SK-N-SH (cell line): ENCODE measurements at regions not wholly inside any gene's neighbourhood (a gene's known extent, or its start where the extent isn't known, plus 50 kb on each side); places are given as distances from the start of the nearest gene placed in this dataset.

Source experiments
- CTCF ChIA-PET: fragments of 300-600, 350-600 bp; formaldehyde crosslinking; extraction: SDS; loops from one replicate; lab custom pipeline; 2021; lab: Yijun Ruan, JAX
- POLR2A ChIA-PET: fragments of 350-600 bp; sonication (Branson Sonifier 250); formaldehyde crosslinking; extraction: SDS; loops from one replicate; lab custom pipeline; 2020; ENCODE audit warnings: antibody characterized with exemption, inconsistent platforms; lab: Yijun Ruan, JAX
- DNase-seq: peaks from one replicate; pipeline ENCODE4 v3.0.0; 2012
- H2AFZ ChIP-seq: fragments of 200-600 bp; sonication (generic); 2 replicates; pipeline ENCODE4 v1.8.1; 2016; ENCODE audit warnings: antibody characterized with exemption, mild to moderate bottlenecking, low read depth
- H3F3A ChIP-seq: fragments of 200-600 bp; sonication (generic); replicated peaks from 2 replicates; pipeline ENCODE3; 2016; ENCODE audit warnings: antibody characterized with exemption, mild to moderate bottlenecking; ENCODE audit not compliant: insufficient read depth
- H3K27ac ChIP-seq, 2 experiments: fragments of 200-500 bp in 1 of 2; fragments of 200-600 bp in 1 of 2; sonication (Bioruptor generic) in 1 of 2; sonication (generic), shearing (Covaris generic) in 1 of 2; 2 replicates each; pipeline versions ENCODE4 v1.5.1 to v1.6.1; 2014 to 2016; ENCODE audit warnings: low read depth in 2 of 2, inconsistent platforms in 1 of 2, low read length in 1 of 2, mild to moderate bottlenecking in 1 of 2, mixed read lengths in 1 of 2
- H3K27me3 ChIP-seq: fragments of 200-600 bp; sonication (generic), shearing (Covaris generic); 2 replicates; pipeline ENCODE4 v1.6.1; 2016; ENCODE audit warnings: mixed run types; ENCODE audit not compliant: insufficient read depth
- H3K36me3 ChIP-seq, 2 experiments: fragments of 200-500 bp in 1 of 2; fragments of 200-600 bp in 1 of 2; sonication (Bioruptor generic) in 1 of 2; sonication (generic) in 1 of 2; replicated peaks in 1 of 2; 2 replicates each; pipeline versions ENCODE3 to v1.5.1; 2014 to 2016; ENCODE audit warnings: low read length in 1 of 2, mild to moderate bottlenecking in 1 of 2; ENCODE audit not compliant: insufficient read depth in 2 of 2, control insufficient read depth in 1 of 2
- H3K4me1 ChIP-seq, 2 experiments: fragments of 200-500 bp in 1 of 2; fragments of 200-600 bp in 1 of 2; sonication (Bioruptor generic) in 1 of 2; sonication (generic), shearing (Covaris generic) in 1 of 2; 2 replicates each; pipeline versions ENCODE4 v1.5.1 to v1.6.1; 2014 to 2016; ENCODE audit warnings: low read depth in 1 of 2, low read length in 1 of 2, mixed run types in 1 of 2; ENCODE audit not compliant: insufficient read depth in 2 of 2, control insufficient read depth in 1 of 2
- H3K4me2 ChIP-seq: fragments of 200-600 bp; sonication (generic), shearing (Covaris generic); 2 replicates; pipeline ENCODE4 v1.6.1; 2017; ENCODE audit warnings: mixed run types
- H3K4me3 ChIP-seq, 2 experiments: fragments of 200-500 bp in 1 of 2; fragments of 200-600 bp in 1 of 2; sonication (Bioruptor generic) in 1 of 2; sonication (generic), shearing (Covaris generic) in 1 of 2; 2 replicates each; pipeline versions ENCODE4 v1.5.1 to v1.8.1; 2014 to 2016; ENCODE audit warnings: low read depth in 2 of 2, inconsistent platforms in 1 of 2, low read length in 1 of 2, mild to moderate bottlenecking in 1 of 2, mixed read lengths in 1 of 2, moderate library complexity in 1 of 2
- H3K79me2 ChIP-seq: fragments of 200-600 bp; sonication (generic); 2 replicates; pipeline ENCODE4 v1.8.1; 2017; ENCODE audit warnings: mild to moderate bottlenecking; ENCODE audit not compliant: insufficient read depth
- H3K9ac ChIP-seq: fragments of 200-600 bp; sonication (generic); 2 replicates; pipeline ENCODE4 v1.6.1; 2017; ENCODE audit warnings: mixed run types
- H3K9me2 ChIP-seq: fragments of 200-600 bp; sonication (generic); 2 replicates; pipeline ENCODE4 v1.6.1; 2017; ENCODE audit warnings: mixed run types
- H3K9me3 ChIP-seq: fragments of 200-600 bp; sonication (generic); 2 replicates; pipeline ENCODE4 v1.6.1; 2017; ENCODE audit warnings: mixed run types, mild to moderate bottlenecking, moderate library complexity
- H4K20me1 ChIP-seq: fragments of 200-600 bp; sonication (generic); 2 replicates; pipeline ENCODE4 v1.6.1; 2017; ENCODE audit warnings: mild to moderate bottlenecking, mixed run types; ENCODE audit not compliant: insufficient read depth
- CHD2 ChIP-seq: fragments of 150-350 bp; IDR thresholded peaks from 2 replicates; pipeline ENCODE4 v1.6.1; 2018; ENCODE audit warnings: low read length; ENCODE audit not compliant: partially characterized antibody
- CTCF ChIP-seq: fragments of 200-600 bp; sonication (generic); IDR thresholded peaks from 2 replicates; pipeline ENCODE4 v1.6.1; 2017; ENCODE audit warnings: antibody characterized with exemption, mild to moderate bottlenecking, moderate library complexity
- ELF1 ChIP-seq: IDR thresholded peaks from 2 replicates; pipeline ENCODE4 v1.4.0; 2012
- EP300 ChIP-seq, 2 experiments: IDR thresholded peaks; 2 replicates each; pipeline versions ENCODE4 v1.4.0 to v1.6.1; 2012; ENCODE audit warnings: borderline replicate concordance in 1 of 2, low read depth in 1 of 2, low read length in 1 of 2
- EZH2phosphoT487 ChIP-seq: fragments of 200-600 bp; sonication (generic); IDR thresholded peaks from 2 replicates; pipeline ENCODE4 v1.6.1; 2017; ENCODE audit warnings: low read depth, mixed run types, mild to moderate bottlenecking, antibody characterized with exemption, moderate library complexity, borderline replicate concordance
- FOSL2 ChIP-seq: IDR thresholded peaks from 2 replicates; pipeline ENCODE4 v1.4.0; 2012; ENCODE audit warnings: low read depth, mild to moderate bottlenecking, moderate library complexity, borderline replicate concordance
- FOXJ3 ChIP-seq: sonication (generic); formaldehyde crosslinking; IDR thresholded peaks from 2 replicates; pipeline ENCODE4 v1.5.1; 2020; ENCODE audit warnings: mild to moderate bottlenecking, missing genetic modification reagents
- IRF3 ChIP-seq: fragments of 150-350 bp; IDR thresholded peaks from 2 replicates; pipeline ENCODE4 v1.6.1; 2016; ENCODE audit warnings: mild to moderate bottlenecking, low read depth, low read length
- JUND ChIP-seq: IDR thresholded peaks from 2 replicates; pipeline ENCODE4 v1.4.0; 2012
- MEF2A ChIP-seq: IDR thresholded peaks from 2 replicates; pipeline ENCODE4 v1.4.0; 2012; ENCODE audit warnings: low read depth, borderline replicate concordance
- MXI1 ChIP-seq: IDR thresholded peaks from 2 replicates; pipeline ENCODE4 v1.6.1; 2012; ENCODE audit warnings: mild to moderate bottlenecking, low read depth, low read length, improper control_type of control experiment
- NFIC ChIP-seq: IDR thresholded peaks from 2 replicates; pipeline ENCODE4 v1.4.0; 2012; ENCODE audit warnings: borderline replicate concordance
- NRF1 ChIP-seq: IDR thresholded peaks from 2 replicates; pipeline ENCODE4 v1.6.1; 2012; ENCODE audit warnings: low read depth, mild to moderate bottlenecking, low read length
- POLR2AphosphoS5 ChIP-seq: IDR thresholded peaks from 2 replicates; pipeline ENCODE4 v1.6.1; 2012; ENCODE audit warnings: low read depth, low read length
- RCOR1 ChIP-seq: fragments of 150-350 bp; IDR thresholded peaks from 2 replicates; pipeline ENCODE4 v1.6.1; 2017; ENCODE audit warnings: antibody characterized with exemption, low read length
- REST ChIP-seq: IDR thresholded peaks from 2 replicates; pipeline ENCODE4 v1.6.1; 2012; ENCODE audit warnings: mild to moderate bottlenecking, low read depth, low read length, moderate library complexity
- RFX5 ChIP-seq: IDR thresholded peaks from 2 replicates; pipeline ENCODE4 v1.6.1; 2012; ENCODE audit warnings: mild to moderate bottlenecking, improper control_type of control experiment, low read length
- RXRA ChIP-seq: IDR thresholded peaks from 2 replicates; pipeline ENCODE4 v1.4.0; 2012; ENCODE audit warnings: low read depth, mild to moderate bottlenecking, borderline replicate concordance
- SIN3A ChIP-seq: IDR thresholded peaks from 2 replicates; pipeline ENCODE4 v1.6.1; 2012; ENCODE audit warnings: low read depth, mild to moderate bottlenecking, low read length, moderate library complexity, borderline replicate concordance
- SMC3 ChIP-seq: IDR thresholded peaks from 2 replicates; pipeline ENCODE4 v1.6.1; 2012; ENCODE audit warnings: low read depth, low read length, improper control_type of control experiment
- TAF1 ChIP-seq: IDR thresholded peaks from 2 replicates; pipeline ENCODE4 v1.6.1; 2012; ENCODE audit warnings: low read depth, mild to moderate bottlenecking, low read length, moderate library complexity, borderline replicate concordance
- USF1 ChIP-seq: IDR thresholded peaks from 2 replicates; pipeline ENCODE4 v1.4.0; 2012; ENCODE audit warnings: low read depth, borderline replicate concordance
- YY1 ChIP-seq: IDR thresholded peaks from 2 replicates; pipeline ENCODE4 v1.4.0; 2012; ENCODE audit warnings: low read depth, mild to moderate bottlenecking
- ZBTB33 ChIP-seq: IDR thresholded peaks from 2 replicates; pipeline ENCODE4 v1.4.0; 2012; ENCODE audit warnings: low read depth, borderline replicate concordance
- WGBS: methylation state at CpG from one replicate; pipeline ENCODE4 v1.1.6; 2017; ENCODE audit warnings: low lambda C conversion rate; 5-methylcytosine and 5-hydroxymethylcytosine counted together

- TF ChIP-seq SMC3, result no peak
- no peak for TF ChIP-seq IRF3
- no peak for TF ChIP-seq TAF1
- TF ChIP-seq CHD2, result no peak
- TF ChIP-seq RXRA, result no peak
- TF ChIP-seq NRF1, result no peak
- TF ChIP-seq NFIC, result no peak
- no peak for TF ChIP-seq FOXJ3 (CRISPR knock-in tag)
- TF ChIP-seq, all 33 proteins: peak for 0
Observed at GRCh38 chr5:174667526-174667925, 56.9 kb upstream of the MSX2 start (continued).

GRCh38 chr5:174668349-174668748 lies 56.0 kb upstream of the MSX2 start:
- no peak overlapping the region for H2AFZ ChIP-seq
- no peaks in the 10 kb centered on the region for H3K79me2 ChIP-seq
- H3K27ac ChIP-seq, result no peak overlapping the region
- no peaks in the 10 kb centered on the region for H3F3A ChIP-seq
- H3K27me3 ChIP-seq, result no peaks in the 10 kb centered on the region
- no peaks in the 10 kb centered on the region for H3K9me3 ChIP-seq
- no peaks in the 10 kb centered on the region for H3K4me1 ChIP-seq
- H3K9me2 ChIP-seq, result no peaks in the 10 kb centered on the region
- DNase-seq, result no peak
- CTCF ChIA-PET, result interaction anchor here (1.2 kb wide), 1 partner anchor 8 kb away, joined by 3 read pairs; no protein-coding TSS in a partner anchor
- H3K36me3 ChIP-seq, result no peaks in the 10 kb centered on the region
- H4K20me1 ChIP-seq, result no peaks in the 10 kb centered on the region
- TF ChIP-seq MXI1, result no peak
- TF ChIP-seq ZBTB33, result no peak
- TF ChIP-seq FOXJ3 (CRISPR knock-in tag), result no peak
- TF ChIP-seq JUND, result no peak
- TF ChIP-seq RCOR1, result no peak
- no peak for TF ChIP-seq RFX5
- no peak for TF ChIP-seq EZH2phosphoT487
- TF ChIP-seq FOSL2, result no peak
- no peak for TF ChIP-seq NFIC
- TF ChIP-seq POLR2AphosphoS5, result no peak
- TF ChIP-seq ELF1, result no peak
- TF ChIP-seq USF1, result no peak
- TF ChIP-seq CTCF, result no peak
- no peak for TF ChIP-seq MEF2A
- no peak for TF ChIP-seq YY1
- TF ChIP-seq REST, result no peak
- no peak for TF ChIP-seq EP300 (IDR thresholded peaks at IDR 0.05; ENCODE audit: borderline replicate concordance in 1 of 2, low read depth in 1 of 2, low read length in 1 of 2)
- TF ChIP-seq SIN3A, result no peak
- no peak for TF ChIP-seq TAF1
- no peak for TF ChIP-seq CHD2
- POLR2A ChIA-PET, result no interaction called here
- no peak overlapping the region for H3K4me2 ChIP-seq
- no peak overlapping the region for H3K9ac ChIP-seq
- 52% methylated on average over 5 of the region's 5 CpGs for WGBS
- H3K4me3 ChIP-seq, result no peak overlapping the region
